ENCODE measurements at regions not wholly inside any gene's neighbourhood (a gene's known extent, or its start where the extent isn't known, plus 50 kb on each side); places are given as distances from the start of the nearest gene placed in this dataset.
"Not testable (repeated sequence)": the region's sequence is repeated elsewhere in the genome, so short reads cannot be mapped to it uniquely, and the experiment has no call there.

GRCh38 chr22:35475545-35475944, 65.1 kb upstream of the RASD2 start:
- Histone ChIP-seq H3K9me3 (no peaks in the 10 kb centered on the region), H3K27me3 (no peaks in the 10 kb centered on the region), H3K36me3 (no peaks in the 10 kb centered on the region), H3K4me3 (no peak overlapping the region)
- no peak for DNase-seq

GRCh38 chr22:35476341-35476740, 64.3 kb upstream of the RASD2 start:
- no peak for DNase-seq
- no peaks in the 10 kb centered on the region for H3K36me3 ChIP-seq
- H3K27me3 ChIP-seq: no peaks in the 10 kb centered on the region
- no peaks in the 10 kb centered on the region for H3K9me3 ChIP-seq
- H3K4me3 ChIP-seq: no peak overlapping the region

GRCh38 chr22:35477911-35478582, 62.6 kb upstream of the RASD2 start:
- Histone ChIP-seq H3K4me3 (no peak overlapping the region), H3K36me3 (no peaks in the 10 kb centered on the region), H3K27me3 (no peaks in the 10 kb centered on the region), H3K9me3 (no peaks in the 10 kb centered on the region)
- peak; percentile 63 for DNase-seq

GRCh38 chr22:35478633-35479107, 62.0 kb upstream of the RASD2 start:
- Histone ChIP-seq H3K9me3 (no peaks in the 10 kb centered on the region), H3K27me3 (no peaks in the 10 kb centered on the region), H3K36me3 (no peaks in the 10 kb centered on the region), H3K4me3 (no peak overlapping the region)
- no peak for DNase-seq

DNA sequence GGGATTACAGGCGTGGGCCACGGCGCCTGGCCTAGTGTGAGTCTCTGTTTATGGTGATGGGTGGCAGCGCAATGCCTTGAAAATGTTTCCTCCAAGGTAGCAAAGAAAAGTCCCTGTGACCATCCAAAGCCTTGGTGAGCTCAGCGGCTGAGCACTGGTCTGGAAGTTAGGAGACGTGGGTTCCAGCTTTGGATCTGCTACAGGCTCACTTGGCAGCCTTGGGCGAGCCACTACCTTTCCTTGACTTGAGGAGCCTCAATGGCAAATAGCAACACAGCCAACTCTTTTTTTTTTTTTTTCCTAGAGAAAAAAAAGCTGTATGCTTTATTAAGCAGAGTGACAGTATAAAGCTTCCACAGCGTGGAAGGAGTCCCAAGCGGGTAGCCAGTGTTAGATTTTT, 61.3 kb upstream of the RASD2 start:
- H3K36me3 ChIP-seq: no peaks in the 10 kb centered on the region
- no peaks in the 10 kb centered on the region for H3K27me3 ChIP-seq
- DNase-seq: no peak
- H3K4me3 ChIP-seq: no peak overlapping the region
- H3K9me3 ChIP-seq: no peaks in the 10 kb centered on the region

DNA sequence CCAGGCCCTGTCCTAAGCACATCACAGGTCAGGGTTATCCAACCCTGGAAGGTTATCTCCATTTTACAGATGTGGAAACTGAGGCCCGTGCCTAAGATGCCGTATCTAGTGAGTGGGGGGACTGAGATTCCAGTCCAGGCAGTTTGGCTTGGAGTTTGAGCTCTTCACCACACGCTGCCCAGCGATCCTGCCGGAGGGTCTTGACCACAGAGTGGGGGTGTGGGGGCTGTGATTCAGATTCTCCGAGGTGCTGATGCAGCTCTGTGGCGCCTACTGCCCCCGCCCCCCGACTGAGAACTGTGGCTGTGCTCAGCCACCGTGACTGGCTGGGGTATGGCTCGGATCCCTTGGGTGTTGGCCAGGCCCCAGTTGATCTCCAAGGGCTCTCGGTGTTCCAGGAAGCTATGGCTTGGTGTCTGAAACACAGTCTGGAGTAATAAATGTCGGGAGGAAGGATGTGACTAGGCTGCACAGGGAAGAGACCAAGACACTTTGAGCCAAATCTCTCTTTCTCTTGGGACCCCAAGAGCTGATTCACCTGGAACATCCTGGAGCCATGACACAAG, 60.6 kb upstream of the RASD2 start:
- no peaks in the 10 kb centered on the region for H3K36me3 ChIP-seq
- no peaks in the 10 kb centered on the region for H3K27me3 ChIP-seq
- no peak overlapping the region for H3K4me3 ChIP-seq
- H3K9me3 ChIP-seq: no peaks in the 10 kb centered on the region
- peak; percentile 63 for DNase-seq

- no peak for DNase-seq
- Histone ChIP-seq H3K4me3 (no peak overlapping the region), H3K9me3 (no peaks in the 10 kb centered on the region), H3K36me3 (no peaks in the 10 kb centered on the region), H3K27me3 (no peaks in the 10 kb centered on the region)
Measured at GRCh38 chr22:35480627-35481550, 59.7 kb upstream of the RASD2 start.

GRCh38 chr22:35482311-35482710, 58.3 kb upstream of the RASD2 start:
- Histone ChIP-seq H3K4me3 (no peak overlapping the region), H3K36me3 (no peaks in the 10 kb centered on the region), H3K27me3 (no peaks in the 10 kb centered on the region), H3K9me3 (no peaks in the 10 kb centered on the region)
- DNase-seq: no peak

DNA sequence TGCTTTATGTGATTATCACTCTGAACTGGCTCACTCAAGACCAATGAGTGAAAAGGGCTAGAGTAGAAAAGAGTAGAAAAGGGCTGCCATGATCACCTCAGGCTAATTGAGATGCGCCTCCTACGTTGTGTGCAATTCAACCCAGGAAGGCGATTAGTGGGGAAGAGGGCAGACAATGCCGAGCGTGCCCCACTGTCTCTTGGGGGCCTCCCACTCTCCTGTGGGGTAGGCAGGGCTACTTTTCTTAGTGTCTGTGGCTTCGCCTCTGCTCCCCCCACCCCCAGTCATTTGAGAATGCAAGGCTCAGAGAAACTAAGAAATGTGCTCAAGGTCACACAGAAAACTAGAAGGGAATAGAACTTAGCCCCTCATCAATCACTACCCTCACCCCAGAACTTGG, 57.7 kb upstream of the RASD2 start:
- Histone ChIP-seq H3K4me3 (no peak overlapping the region), H3K9me3 (no peaks in the 10 kb centered on the region), H3K27me3 (no peaks in the 10 kb centered on the region), H3K36me3 (no peaks in the 10 kb centered on the region)
- no peak for DNase-seq

DNA sequence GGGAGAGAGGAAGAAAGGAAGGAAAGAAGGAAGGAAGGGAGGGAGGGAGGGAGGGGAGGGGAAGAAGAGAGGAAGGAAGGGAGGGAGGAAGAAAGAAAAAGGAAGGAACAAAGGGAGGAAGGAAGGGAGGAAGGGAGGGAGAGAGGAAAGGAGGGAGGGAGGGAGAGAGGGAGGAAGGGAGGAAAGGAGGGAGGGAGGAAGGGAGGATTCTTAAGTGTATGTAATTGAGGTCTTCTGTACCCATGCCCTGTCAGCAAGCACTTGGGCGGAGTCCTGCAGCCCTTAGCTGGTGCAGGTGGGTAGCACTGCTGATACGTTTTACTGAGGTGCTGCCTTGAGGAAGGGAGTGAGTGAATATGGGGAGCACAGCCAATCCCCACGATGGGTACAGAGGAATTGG, 56.9 kb upstream of the RASD2 start:
- no peaks in the 10 kb centered on the region for H3K9me3 ChIP-seq
- no peaks in the 10 kb centered on the region for H3K36me3 ChIP-seq
- no peak for DNase-seq
- H3K4me3 ChIP-seq: no peak overlapping the region
- no peaks in the 10 kb centered on the region for H3K27me3 ChIP-seq

DNA sequence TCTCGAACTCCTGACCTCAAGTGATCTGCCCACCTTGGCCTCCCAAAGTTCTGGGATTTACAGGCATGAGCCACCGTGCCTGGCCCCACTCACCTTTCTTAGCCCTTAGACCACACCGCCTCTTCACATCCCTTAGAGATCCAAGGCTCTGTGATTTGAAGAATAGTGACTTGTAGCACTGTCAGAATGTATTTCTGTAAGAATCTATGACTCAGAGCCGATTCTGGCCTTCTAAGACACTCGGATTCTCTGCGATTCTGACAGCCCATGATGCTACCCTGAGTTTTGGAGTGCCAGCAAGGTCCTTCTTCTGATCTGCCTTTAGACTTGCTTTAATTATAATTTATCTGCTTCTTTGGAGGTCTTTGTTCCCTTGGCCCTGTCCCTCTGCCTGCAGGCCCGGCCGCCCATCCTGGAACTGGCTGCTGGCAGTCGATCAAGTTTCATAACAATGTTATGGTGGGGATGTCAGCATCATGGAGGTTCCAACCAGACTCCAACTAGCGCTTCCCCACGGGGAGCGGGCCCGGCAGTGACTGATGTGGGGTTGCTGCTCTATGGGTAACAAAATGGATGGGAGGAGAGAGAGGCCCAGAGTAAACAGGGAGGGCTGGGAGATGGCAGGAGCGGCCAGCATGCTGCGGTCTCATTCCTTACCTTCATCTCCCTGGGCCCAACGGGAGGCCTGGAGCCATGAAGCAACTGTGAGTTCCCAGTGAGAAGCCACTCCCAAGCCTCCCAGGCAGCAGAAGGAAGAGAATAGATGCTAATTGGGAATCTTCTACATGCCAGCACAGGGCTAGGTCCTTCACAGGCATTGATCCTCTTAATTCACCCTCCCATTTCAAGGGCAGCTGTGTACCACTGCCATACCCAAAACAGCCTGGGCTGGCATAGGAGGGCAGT, 55.7 kb upstream of the RASD2 start:
- H3K9me3 ChIP-seq: no peaks in the 10 kb centered on the region
- no peaks in the 10 kb centered on the region for H3K36me3 ChIP-seq
- H3K4me3 ChIP-seq: no peak overlapping the region
- H3K27me3 ChIP-seq: no peaks in the 10 kb centered on the region
- DNase-seq: no peak

DNA sequence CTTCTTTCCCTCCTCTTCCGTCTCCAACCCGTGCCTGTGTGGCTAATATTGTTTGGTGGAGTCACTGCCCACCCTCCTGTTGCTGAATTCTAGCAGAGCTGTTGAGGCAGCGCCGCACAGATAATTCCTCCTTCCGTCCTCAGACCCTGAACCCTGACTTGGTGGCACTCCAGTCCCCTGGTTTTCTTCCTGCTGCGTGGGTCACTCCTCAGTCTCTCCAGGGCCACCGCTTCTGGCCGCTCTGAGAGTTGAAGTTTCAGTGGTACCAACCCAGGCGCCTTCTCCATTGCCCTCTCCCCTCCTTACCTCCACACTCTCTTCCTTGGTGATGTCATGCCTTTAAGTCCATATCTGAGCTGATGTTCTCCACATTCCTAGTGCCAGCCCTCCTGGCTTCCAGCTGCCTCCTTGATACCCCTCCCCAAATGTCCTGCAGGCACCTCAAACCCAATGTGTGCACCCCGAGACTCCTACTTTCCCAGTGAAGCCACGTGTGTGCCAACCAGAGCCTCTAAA, 54.5 kb upstream of the RASD2 start:
- Histone ChIP-seq H3K27me3 (no peaks in the 10 kb centered on the region), H3K9me3 (no peaks in the 10 kb centered on the region), H3K4me3 (no peak overlapping the region), H3K36me3 (no peaks in the 10 kb centered on the region)
- no peak for DNase-seq

- not testable (repeated sequence) for H3K27me3 ChIP-seq, H3K4me3 ChIP-seq, H3K36me3 ChIP-seq, H3K9me3 ChIP-seq, DNase-seq
Measured at GRCh38 chr22:35487623-35488022, 53.0 kb upstream of the RASD2 start.

GRCh38 chr22:35488513-35488912, 52.1 kb upstream of the RASD2 start:
- Histone ChIP-seq H3K9me3 (no peaks in the 10 kb centered on the region), H3K36me3 (no peaks in the 10 kb centered on the region), H3K27me3 (no peaks in the 10 kb centered on the region), H3K4me3 (no peak overlapping the region)
- no peak for DNase-seq

GRCh38 chr22:35489239-35489638, 51.4 kb upstream of the RASD2 start:
- Histone ChIP-seq H3K4me3 (no peak overlapping the region), H3K36me3 (no peaks in the 10 kb centered on the region), H3K9me3 (no peaks in the 10 kb centered on the region), H3K27me3 (no peaks in the 10 kb centered on the region)
- peak; percentile 37 for DNase-seq
